ENCODE measurements at regions not wholly inside any gene's neighbourhood (a gene's known extent, or its start where the extent isn't known, plus 50 kb on each side); places are given as distances from the start of the nearest gene placed in this dataset.
A peak's percentile ranks its signal among the peaks of the same experiment; 100 is the strongest.

DNA sequence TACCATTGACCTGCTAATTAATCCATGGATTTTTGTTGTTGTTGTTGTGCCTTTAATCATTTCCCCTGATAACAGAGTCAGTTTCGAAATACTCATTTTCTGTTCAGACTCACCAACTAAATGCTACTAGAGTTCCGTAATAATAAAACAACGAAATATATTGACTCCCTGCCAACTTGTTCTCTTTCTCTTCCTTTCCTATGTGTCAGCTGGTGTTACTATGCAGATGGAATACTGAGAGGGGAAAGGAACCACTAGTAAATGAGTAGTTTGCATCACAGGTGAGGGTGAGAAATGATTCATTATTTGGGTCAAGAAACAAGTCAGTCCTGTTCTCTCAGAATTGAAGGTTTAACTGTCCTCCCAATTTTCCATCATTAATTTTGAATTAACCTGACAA lies 1027.3 kb downstream of the TUSC7 start:
- Histone ChIP-seq H3K9me3 (ENCODE audit: control insufficient read depth in 4 of 4, insufficient read depth in 3 of 4, low read length in 3 of 4) (no peaks in the 10 kb centered on the region), H3K4me1 (ENCODE audit: control insufficient read depth in 5 of 5, insufficient read depth in 5 of 5, low read length in 5 of 5) (peaks cover 0 to 7% (median 0%) of the 10 kb centered on the region in 5 donors), H3K27me3 (ENCODE audit: control insufficient read depth in 3 of 3, insufficient read depth in 3 of 3, low read length in 2 of 3) (no peaks in the 10 kb centered on the region), H3K36me3 (ENCODE audit: control insufficient read depth in 4 of 4, insufficient read depth in 4 of 4, low read length in 4 of 4) (no peaks in the 10 kb centered on the region), H3K4me3 (no peak overlapping the region), H3K9ac (ENCODE audit: insufficient read depth in 1 of 2, low read length in 2 of 2) (no peak overlapping the region), H3K27ac (ENCODE audit: low read depth in 1 of 2, low read length in 1 of 2) (no peak overlapping the region)
- DNase-seq (peak in 2 of 3 donors; percentile 32 to 67), ATAC-seq (ENCODE audit: insufficient read depth, low FRiP score) (no peak)
- WGBS, 2 donors = 74 to 79% methylated on average over 3 of the region's 3 CpGs
- TF ChIP-seq, protein P1, sequence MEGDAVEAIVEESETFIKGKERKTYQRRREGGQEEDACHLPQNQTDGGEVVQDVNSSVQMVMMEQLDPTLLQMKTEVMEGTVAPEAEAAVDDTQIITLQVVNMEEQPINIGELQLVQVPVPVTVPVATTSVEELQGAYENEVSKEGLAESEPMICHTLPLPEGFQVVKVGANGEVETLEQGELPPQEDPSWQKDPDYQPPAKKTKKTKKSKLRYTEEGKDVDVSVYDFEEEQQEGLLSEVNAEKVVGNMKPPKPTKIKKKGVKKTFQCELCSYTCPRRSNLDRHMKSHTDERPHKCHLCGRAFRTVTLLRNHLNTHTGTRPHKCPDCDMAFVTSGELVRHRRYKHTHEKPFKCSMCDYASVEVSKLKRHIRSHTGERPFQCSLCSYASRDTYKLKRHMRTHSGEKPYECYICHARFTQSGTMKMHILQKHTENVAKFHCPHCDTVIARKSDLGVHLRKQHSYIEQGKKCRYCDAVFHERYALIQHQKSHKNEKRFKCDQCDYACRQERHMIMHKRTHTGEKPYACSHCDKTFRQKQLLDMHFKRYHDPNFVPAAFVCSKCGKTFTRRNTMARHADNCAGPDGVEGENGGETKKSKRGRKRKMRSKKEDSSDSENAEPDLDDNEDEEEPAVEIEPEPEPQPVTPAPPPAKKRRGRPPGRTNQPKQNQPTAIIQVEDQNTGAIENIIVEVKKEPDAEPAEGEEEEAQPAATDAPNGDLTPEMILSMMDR (IDR thresholded peaks at IDR 0.05; ENCODE audit: control extremely low read depth, extremely low read depth) = no peak

- Histone ChIP-seq H3K27me3 (ENCODE audit: control insufficient read depth in 3 of 3, insufficient read depth in 3 of 3, low read length in 2 of 3) (no peaks in the 10 kb centered on the region), H3K9ac (ENCODE audit: insufficient read depth in 1 of 2, low read length in 2 of 2) (no peak overlapping the region), H3K9me3 (ENCODE audit: control insufficient read depth in 4 of 4, insufficient read depth in 3 of 4, low read length in 3 of 4) (no peaks in the 10 kb centered on the region), H3K4me1 (ENCODE audit: control insufficient read depth in 5 of 5, insufficient read depth in 5 of 5, low read length in 5 of 5) (no peaks in the 10 kb centered on the region), H3K36me3 (ENCODE audit: control insufficient read depth in 4 of 4, insufficient read depth in 4 of 4, low read length in 4 of 4) (no peaks in the 10 kb centered on the region), H3K4me3 (no peak overlapping the region), H3K27ac (ENCODE audit: low read depth in 1 of 2, low read length in 1 of 2) (no peak overlapping the region)
- TF ChIP-seq, protein P1 (IDR thresholded peaks at IDR 0.05; ENCODE audit: control extremely low read depth, extremely low read depth) = no peak
- DNase-seq (no peak), ATAC-seq (ENCODE audit: insufficient read depth, low FRiP score) (no peak)
- WGBS, 2 donors = 67 to 97% methylated on average over 1 of the region's 1 CpG
Measured at GRCh38 chr3:117743993-117744392, 1034.4 kb downstream of the TUSC7 start.

- Histone ChIP-seq H3K4me3 (no peak overlapping the region), H3K36me3 (ENCODE audit: control insufficient read depth in 4 of 4, insufficient read depth in 4 of 4, low read length in 4 of 4) (no peaks in the 10 kb centered on the region), H3K9me3 (ENCODE audit: control insufficient read depth in 4 of 4, insufficient read depth in 3 of 4, low read length in 3 of 4) (no peaks in the 10 kb centered on the region), H3K4me1 (ENCODE audit: control insufficient read depth in 5 of 5, insufficient read depth in 5 of 5, low read length in 5 of 5) (no peaks in the 10 kb centered on the region), H3K27me3 (ENCODE audit: control insufficient read depth in 3 of 3, insufficient read depth in 3 of 3, low read length in 2 of 3) (no peaks in the 10 kb centered on the region), H3K9ac (ENCODE audit: insufficient read depth in 1 of 2, low read length in 2 of 2) (no peak overlapping the region), H3K27ac (ENCODE audit: low read depth in 1 of 2, low read length in 1 of 2) (no peak overlapping the region)
- TF ChIP-seq, protein P1 (IDR thresholded peaks at IDR 0.05; ENCODE audit: control extremely low read depth, extremely low read depth) = no peak
- 45 to 65% methylated on average over 1 of the region's 1 CpG for WGBS, 2 donors
- no peak for DNase-seq
- no peak for ATAC-seq (ENCODE audit: insufficient read depth, low FRiP score)
Measured at GRCh38 chr3:117744935-117745334, 1035.4 kb downstream of the TUSC7 start.

- no peaks in the 10 kb centered on the region for H3K4me1 ChIP-seq (ENCODE audit: control insufficient read depth in 5 of 5, insufficient read depth in 5 of 5, low read length in 5 of 5)
- TF ChIP-seq, protein P1 (IDR thresholded peaks at IDR 0.05; ENCODE audit: control extremely low read depth, extremely low read depth) = no peak
Measured at GRCh38 chr3:117745516-117745915, 1035.9 kb downstream of the TUSC7 start.

More at GRCh38 chr3:117745516-117745915, 1035.9 kb downstream of the TUSC7 start:
- 87 to 95% methylated on average over 6 of the region's 6 CpGs for WGBS, 2 donors
- no peak overlapping the region for H3K4me3 ChIP-seq
- DNase-seq (no peak), ATAC-seq (ENCODE audit: insufficient read depth, low FRiP score) (no peak)
- no peak overlapping the region for H3K9ac ChIP-seq (ENCODE audit: insufficient read depth in 1 of 2, low read length in 2 of 2)
- H3K36me3 ChIP-seq (ENCODE audit: control insufficient read depth in 4 of 4, insufficient read depth in 4 of 4, low read length in 4 of 4) = no peaks in the 10 kb centered on the region
- H3K9me3 ChIP-seq (ENCODE audit: control insufficient read depth in 4 of 4, insufficient read depth in 3 of 4, low read length in 3 of 4) = no peaks in the 10 kb centered on the region
- H3K27ac ChIP-seq (ENCODE audit: low read depth in 1 of 2, low read length in 1 of 2) = no peak overlapping the region
- H3K27me3 ChIP-seq (ENCODE audit: control insufficient read depth in 3 of 3, insufficient read depth in 3 of 3, low read length in 2 of 3) = no peaks in the 10 kb centered on the region
